GM21381 (cell line): ENCODE measurements at regions not wholly inside any gene's neighbourhood (a gene's known extent, or its start where the extent isn't known, plus 50 kb on each side); places are given as distances from the start of the nearest gene placed in this dataset.
"Not testable (repeated sequence)": the region's sequence is repeated elsewhere in the genome, so short reads cannot be mapped to it uniquely, and the experiment has no call there.

Experiments used
- ATAC-seq: cut with Tn5 transposase; IDR thresholded peaks from one replicate; pipeline ENCODE4 v1.9.1; 2021; ENCODE audit warnings: mild to moderate bottlenecking, moderate library complexity; ENCODE audit not compliant: unreplicated experiment

DNA sequence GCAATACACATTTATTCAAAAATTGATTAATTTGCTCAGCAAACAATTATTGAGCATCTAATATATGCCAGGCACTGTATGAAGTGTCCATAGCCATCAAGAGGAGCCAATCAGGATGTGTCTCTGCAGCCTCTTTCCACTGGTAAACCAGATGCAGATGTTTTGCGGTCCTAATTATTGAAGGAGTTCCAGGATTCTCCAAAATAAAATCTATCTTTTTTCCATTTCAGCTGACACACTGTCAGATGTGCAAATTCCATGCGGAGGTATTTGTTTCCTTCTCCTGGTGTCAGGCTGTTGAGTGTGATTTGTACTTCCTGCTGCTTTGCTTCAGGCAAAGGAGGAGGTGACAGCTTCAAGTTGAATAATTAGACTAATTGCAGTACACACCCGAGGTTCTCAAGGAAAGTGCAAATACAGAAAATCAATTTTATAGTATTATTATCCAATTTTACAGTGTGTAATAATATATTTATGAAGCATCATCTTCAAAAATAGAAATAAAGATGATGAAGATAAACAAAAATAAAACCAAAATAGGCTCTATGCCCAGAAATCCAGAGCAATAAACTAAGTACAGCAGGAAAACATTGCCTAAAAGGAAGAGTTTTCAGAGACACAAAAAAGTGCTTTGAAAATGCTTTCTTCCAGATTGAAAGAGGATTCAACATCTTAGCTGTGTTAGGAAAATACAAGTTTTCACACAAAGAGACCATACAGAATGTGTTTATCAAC, 1352.9 kb upstream of the CHAC2 start:
- no peak for ATAC-seq

DNA sequence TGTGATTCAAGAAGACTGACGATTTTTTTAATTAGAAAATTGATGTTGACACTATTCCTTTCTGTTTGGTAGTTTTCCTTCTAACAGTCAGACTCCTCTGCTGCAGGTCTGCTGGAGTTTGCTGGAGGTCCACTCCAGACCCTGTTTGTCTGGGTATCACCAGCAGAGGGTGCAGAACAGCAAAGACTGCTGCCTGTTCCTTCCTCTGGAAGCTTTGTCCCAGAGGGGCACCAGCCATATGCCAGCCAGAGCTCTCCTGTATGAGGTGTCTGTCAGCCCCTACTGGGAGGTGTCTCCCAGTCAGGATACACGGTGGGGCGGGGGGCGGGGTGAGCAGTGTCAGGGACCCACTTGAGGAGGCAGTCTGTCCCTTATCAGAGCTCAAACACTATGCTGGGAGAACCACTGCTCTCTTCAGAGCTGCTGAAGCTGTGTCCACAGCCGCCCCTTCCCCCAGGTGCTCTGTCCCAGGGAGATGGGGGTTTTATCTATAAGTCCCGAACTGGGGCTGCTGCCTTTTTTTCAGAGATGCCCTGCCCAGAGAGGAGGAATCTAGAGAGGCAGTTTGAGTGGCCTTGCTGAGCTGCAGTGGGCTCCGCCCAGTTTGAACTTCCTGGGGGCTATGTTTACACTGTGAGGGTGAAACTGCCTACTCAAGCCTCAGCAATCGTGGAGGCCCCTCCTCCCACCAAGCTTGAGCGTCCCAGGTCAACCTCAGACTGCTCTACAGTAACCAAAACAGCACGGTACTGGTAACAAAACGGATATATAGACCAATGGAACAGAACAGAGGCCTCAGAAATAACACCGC, 1358.1 kb upstream of the CHAC2 start:
- not testable (repeated sequence) for ATAC-seq

- no peak for ATAC-seq
Measured at GRCh38 chr2:52405980-52406379, 1361.6 kb upstream of the CHAC2 start.

GRCh38 chr2:52404866-52405265, 1362.7 kb upstream of the CHAC2 start:
- no peak for ATAC-seq

- no peak for ATAC-seq
Measured at GRCh38 chr2:52404046-52404445, 1363.6 kb upstream of the CHAC2 start.

GRCh38 chr2:52402128-52402527, 1365.5 kb upstream of the CHAC2 start:
- no peak for ATAC-seq

GRCh38 chr2:52396836-52397235, 1364.9 kb upstream of the NRXN1 start:
- no peak for ATAC-seq

GRCh38 chr2:52395912-52396311, 1364.0 kb upstream of the NRXN1 start:
- ATAC-seq = no peak

GRCh38 chr2:52391621-52392020, 1359.7 kb upstream of the NRXN1 start:
- no peak for ATAC-seq

GRCh38 chr2:52390651-52391050, 1358.7 kb upstream of the NRXN1 start:
- ATAC-seq = no peak

DNA sequence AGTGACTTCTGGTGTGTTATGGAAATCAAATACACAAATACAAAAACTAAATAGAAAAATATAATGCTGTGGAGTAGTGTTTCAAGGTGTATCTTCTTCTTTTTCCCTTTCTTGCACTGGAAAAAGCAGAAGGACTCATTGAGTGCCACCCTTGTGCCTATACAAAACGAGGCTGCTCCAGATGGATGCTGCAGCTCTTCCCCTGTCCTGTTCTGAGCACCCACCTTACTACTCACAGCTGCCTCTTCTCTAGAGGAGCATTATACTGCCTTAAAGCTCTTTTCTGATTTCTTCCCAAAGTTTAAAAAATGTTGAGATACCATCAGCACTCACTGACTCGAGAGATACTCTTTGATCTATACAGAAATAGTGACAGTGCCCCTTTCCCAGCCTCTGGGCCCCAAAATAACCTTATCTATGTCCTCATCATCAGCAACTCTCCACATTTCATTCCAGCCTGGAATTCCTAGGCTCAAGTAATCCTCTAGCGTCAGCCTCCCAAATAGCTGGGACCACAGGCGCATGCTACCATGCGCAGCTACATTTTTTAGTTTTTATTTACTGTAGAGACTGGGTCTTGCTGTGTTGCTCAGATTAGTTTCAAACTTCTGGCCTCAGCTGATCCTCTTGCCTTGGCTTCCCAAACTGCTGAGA, 1356.1 kb upstream of the NRXN1 start:
- ATAC-seq = no peak

- no peak for ATAC-seq
Measured at GRCh38 chr2:52386433-52387030, 1354.6 kb upstream of the NRXN1 start.

DNA sequence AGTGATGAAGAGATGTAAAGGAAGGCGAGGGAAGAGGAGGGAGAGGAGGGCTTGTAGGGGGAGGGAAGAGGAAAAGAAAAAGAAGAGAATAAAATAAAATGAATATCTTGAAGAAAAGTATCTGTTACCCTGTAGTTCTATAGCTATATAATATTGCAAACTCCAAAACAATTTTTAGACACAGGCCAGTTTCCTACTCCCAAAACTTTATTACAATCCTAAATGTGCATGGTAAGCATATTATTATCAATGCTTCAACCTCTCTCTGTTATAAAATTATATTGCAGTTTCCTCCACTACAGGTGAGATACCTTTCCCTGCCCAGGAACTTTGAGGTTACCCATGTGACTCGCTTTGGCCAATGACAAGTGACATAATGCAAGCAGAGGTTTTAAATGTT, 1351.6 kb upstream of the NRXN1 start:
- no peak for ATAC-seq

- ATAC-seq = no peak
Measured at GRCh38 chr2:52369178-52369577, 1337.2 kb upstream of the NRXN1 start.

- ATAC-seq = no peak
Measured at GRCh38 chr2:52368141-52368540, 1336.2 kb upstream of the NRXN1 start.

- no peak for ATAC-seq
Measured at GRCh38 chr2:52365946-52366345, 1334.0 kb upstream of the NRXN1 start.

DNA sequence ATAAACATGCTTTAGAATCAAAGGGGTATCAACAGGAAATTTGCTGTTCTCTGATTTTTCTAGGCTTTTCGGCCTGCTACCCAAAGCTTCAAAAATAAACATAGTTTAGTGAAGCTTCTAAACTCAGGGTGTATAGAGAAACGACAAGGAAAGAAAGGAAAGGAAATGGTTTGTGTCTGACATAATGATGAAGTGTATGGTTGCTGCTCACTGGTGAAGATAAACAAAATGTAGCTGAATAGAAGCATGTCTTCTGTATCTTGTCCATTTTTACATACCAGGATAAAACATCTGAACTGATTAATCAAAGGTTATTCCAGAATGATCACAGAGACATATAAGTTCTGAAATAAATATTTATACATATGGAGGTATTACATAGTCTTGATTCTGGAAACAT, 1324.6 kb upstream of the NRXN1 start:
- no peak for ATAC-seq

DNA sequence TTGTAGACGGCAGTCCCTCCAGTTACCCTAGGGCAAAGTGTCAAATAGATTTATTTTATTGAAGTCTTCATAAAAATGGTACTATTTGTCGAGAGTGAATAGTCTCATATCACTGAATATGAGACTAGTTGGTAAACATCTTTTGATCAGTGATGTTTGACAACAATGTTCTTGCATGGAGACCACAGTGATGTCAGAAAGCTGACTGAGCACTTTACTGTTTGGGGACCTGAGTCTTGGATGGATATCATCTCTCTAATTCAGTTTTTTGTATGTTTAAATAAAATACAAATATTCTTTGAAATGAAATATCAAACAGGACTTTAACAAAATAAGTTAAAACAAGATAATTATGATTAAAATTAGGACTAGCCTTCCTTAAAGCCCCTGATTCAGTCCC, 1315.4 kb upstream of the NRXN1 start:
- no peak for ATAC-seq

DNA sequence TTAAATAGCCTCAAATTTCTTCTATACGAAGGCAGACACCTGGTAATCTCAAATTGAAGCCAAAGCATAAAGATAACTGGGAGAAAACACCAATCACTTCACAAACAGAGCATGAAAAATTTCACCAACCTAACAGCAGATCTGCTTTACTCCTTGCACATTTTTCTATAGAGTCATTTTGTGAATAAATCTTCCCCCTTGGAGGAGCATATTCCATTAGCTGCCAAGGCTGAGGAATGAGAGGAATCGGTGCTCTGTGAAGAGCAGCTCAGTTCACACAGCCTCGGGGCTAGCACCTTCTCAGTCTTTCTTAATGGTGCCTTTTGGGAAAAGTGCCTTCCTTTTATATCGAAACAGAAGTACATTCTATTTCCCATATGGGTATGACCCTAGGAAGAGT, 1313.7 kb upstream of the NRXN1 start:
- ATAC-seq = no peak

DNA sequence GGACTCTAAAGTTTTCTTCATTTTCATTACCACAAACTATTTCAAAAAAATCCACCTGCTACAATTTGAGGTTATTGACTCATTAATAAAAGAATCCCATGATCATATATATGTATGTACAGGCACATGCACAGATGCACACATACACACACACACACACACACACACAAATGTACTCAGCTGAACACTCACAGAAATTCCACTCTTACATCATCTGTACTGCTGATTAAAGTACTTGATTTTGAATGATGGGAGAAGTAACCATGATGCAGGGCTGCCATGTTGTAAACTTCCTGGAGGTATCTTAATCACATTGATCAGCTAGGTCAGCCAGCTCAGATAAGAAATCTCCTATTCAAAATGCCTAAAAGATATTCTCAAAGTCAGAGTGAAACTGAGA, 1313.2 kb upstream of the NRXN1 start:
- no peak for ATAC-seq

DNA sequence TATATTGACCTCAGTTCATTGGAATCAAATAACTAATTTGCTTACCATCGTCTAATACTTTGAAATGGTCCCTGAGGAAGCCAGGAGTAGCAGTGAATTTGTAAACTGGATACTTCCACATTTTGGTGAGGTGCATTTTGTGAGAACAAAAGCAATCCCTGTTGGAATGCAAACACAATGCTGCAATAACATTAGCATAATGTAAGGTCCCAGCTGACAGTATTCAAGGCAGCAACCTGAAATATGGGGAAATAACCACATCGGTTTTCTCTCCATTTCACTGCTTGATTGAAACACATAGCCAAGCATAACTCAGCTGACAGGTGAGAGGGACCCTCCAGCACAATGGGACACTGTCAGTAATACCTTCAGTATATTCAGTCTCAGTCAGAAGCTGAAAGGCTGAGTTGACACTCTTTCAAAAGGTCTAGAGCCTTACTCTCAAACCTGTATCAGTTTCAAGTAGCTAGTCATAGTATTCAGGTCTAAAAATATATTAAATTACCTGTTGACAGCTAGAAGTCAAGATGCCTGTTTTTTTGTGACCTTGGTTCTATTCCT, 1311.9 kb upstream of the NRXN1 start:
- ATAC-seq = no peak
